ENCODE measurements at regions not wholly inside any gene's neighbourhood (a gene's known extent, or its start where the extent isn't known, plus 50 kb on each side); places are given as distances from the start of the nearest gene placed in this dataset.

DNA sequence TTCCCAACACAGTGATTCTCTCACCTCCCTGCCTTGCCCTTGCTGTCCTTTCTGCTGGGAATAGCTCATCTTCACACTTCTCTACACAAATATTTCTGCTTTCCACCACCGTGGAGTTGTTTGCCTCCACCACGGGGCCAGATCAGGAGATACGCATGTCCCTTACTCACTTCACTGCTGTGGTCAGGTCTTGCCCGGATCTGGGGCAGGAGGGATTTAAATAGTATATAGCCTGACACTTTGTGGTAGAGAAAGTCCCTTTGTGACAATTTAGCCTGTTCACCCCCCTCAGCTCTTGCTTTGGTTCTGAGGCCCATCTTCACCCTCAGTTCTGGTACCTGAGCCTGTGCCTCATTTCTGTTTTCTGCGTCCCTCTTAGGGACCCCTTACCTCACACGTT lies 92.6 kb upstream of the PREP start (continued):
- TF ChIP-seq, protein P1, sequence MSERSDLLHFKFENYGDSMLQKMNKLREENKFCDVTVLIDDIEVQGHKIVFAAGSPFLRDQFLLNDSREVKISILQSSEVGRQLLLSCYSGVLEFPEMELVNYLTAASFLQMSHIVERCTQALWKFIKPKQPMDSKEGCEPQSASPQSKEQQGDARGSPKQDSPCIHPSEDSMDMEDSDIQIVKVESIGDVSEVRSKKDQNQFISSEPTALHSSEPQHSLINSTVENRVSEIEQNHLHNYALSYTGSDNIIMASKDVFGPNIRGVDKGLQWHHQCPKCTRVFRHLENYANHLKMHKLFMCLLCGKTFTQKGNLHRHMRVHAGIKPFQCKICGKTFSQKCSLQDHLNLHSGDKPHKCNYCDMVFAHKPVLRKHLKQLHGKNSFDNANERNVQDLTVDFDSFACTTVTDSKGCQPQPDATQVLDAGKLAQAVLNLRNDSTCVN (tag by site-specific recombination; optimal IDR thresholded peaks at IDR 0.05), result no peak
- TF ChIP-seq, protein P2, sequence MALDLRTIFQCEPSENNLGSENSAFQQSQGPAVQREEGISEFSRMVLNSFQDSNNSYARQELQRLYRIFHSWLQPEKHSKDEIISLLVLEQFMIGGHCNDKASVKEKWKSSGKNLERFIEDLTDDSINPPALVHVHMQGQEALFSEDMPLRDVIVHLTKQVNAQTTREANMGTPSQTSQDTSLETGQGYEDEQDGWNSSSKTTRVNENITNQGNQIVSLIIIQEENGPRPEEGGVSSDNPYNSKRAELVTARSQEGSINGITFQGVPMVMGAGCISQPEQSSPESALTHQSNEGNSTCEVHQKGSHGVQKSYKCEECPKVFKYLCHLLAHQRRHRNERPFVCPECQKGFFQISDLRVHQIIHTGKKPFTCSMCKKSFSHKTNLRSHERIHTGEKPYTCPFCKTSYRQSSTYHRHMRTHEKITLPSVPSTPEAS (tag by site-specific recombination; IDR thresholded peaks at IDR 0.05), result no peak
- TF ChIP-seq, protein P3, sequence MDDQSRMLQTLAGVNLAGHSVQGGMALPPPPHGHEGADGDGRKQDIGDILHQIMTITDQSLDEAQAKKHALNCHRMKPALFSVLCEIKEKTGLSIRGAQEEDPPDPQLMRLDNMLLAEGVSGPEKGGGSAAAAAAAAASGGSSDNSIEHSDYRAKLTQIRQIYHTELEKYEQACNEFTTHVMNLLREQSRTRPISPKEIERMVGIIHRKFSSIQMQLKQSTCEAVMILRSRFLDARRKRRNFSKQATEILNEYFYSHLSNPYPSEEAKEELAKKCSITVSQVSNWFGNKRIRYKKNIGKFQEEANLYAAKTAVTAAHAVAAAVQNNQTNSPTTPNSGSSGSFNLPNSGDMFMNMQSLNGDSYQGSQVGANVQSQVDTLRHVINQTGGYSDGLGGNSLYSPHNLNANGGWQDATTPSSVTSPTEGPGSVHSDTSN (CRISPR knock-in tag; IDR thresholded peaks at IDR 0.05), result no peak
- TF ChIP-seq ZNF37A (tag by site-specific recombination; IDR thresholded peaks at IDR 0.05), result no peak
- TF ChIP-seq ZFP3 (tag by site-specific recombination; IDR thresholded peaks at IDR 0.05; ENCODE audit: low read depth), result no peak
- TF ChIP-seq ZNF404 (tag by site-specific recombination; IDR thresholded peaks at IDR 0.05), result no peak

DNA sequence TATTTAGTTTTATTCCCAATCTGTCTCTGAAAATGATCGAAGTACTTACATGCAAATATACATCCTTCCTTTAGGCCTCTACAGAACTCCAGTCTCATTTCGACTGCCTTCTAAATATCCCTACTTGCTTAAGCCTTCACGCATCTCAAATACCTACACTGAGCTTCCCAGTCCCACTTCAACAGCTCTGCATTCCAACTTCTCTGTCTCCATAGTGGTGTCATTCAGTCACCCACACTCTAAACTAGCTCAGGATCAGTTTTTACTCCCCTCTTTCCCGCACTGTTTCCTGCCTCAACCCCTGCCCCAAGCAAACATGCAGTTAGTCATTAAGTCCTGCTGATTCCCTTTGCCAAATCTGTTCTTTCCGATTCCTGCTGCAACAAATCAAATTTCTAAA lies 91.8 kb upstream of the PREP start:
- ChIA-PET POLR2A (no interaction called here), CTCF (interaction anchor here (2.4 kb wide), 1 partner anchor 63 kb away, joined by 11 read pairs; no protein-coding TSS in a partner anchor)
- H3K9me3 ChIP-seq (ENCODE audit: control insufficient read depth, insufficient read depth, low read depth, low read length), result no peaks in the 10 kb centered on the region
- H3K4me3 ChIP-seq (ENCODE audit: low read depth, low read length), result no peak overlapping the region
- H3K27ac ChIP-seq (ENCODE audit: extremely low read depth, low read depth, low read length), result no peak overlapping the region
- no peaks in the 10 kb centered on the region for H3K4me1 ChIP-seq (ENCODE audit: control insufficient read depth, insufficient read depth, low read length)
- no peaks in the 10 kb centered on the region for H3K36me3 ChIP-seq (ENCODE audit: control insufficient read depth in 2 of 2, insufficient read depth in 1 of 2, low read length in 2 of 2)
- no peak for TF ChIP-seq ZBTB48 (tag by site-specific recombination; IDR thresholded peaks at IDR 0.05)
- no peak for TF ChIP-seq MZF1 (tag by site-specific recombination; IDR thresholded peaks at IDR 0.05; ENCODE audit: borderline replicate concordance)
- no peak for TF ChIP-seq FEZF1 (tag by site-specific recombination; IDR thresholded peaks at IDR 0.05)
- TF ChIP-seq, protein P4, sequence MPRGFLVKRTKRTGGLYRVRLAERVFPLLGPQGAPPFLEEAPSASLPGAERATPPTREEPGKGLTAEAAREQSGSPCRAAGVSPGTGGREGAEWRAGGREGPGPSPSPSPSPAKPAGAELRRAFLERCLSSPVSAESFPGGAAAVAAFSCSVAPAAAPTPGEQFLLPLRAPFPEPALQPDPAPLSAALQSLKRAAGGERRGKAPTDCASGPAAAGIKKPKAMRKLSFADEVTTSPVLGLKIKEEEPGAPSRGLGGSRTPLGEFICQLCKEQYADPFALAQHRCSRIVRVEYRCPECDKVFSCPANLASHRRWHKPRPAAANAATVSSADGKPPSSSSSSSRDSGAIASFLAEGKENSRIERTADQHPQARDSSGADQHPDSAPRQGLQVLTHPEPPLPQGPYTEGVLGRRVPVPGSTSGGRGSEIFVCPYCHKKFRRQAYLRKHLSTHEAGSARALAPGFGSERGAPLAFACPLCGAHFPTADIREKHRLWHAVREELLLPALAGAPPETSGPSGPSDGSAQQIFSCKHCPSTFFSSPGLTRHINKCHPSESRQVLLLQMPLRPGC (tag by site-specific recombination; IDR thresholded peaks at IDR 0.05), result no peak
- no peak for TF ChIP-seq ZNF335 (tag by site-specific recombination; conservative IDR thresholded peaks at IDR 0.05)
- no peak for TF ChIP-seq ZNF514 (tag by site-specific recombination; IDR thresholded peaks at IDR 0.05)
- TF ChIP-seq ZNF473 (tag by site-specific recombination; IDR thresholded peaks at IDR 0.05), result no peak
- no peak for TF ChIP-seq ZBTB1 (tag by site-specific recombination; IDR thresholded peaks at IDR 0.05)
- TF ChIP-seq ZSCAN23 (tag by site-specific recombination; IDR thresholded peaks at IDR 0.05), result no peak
- TF ChIP-seq, protein P5, sequence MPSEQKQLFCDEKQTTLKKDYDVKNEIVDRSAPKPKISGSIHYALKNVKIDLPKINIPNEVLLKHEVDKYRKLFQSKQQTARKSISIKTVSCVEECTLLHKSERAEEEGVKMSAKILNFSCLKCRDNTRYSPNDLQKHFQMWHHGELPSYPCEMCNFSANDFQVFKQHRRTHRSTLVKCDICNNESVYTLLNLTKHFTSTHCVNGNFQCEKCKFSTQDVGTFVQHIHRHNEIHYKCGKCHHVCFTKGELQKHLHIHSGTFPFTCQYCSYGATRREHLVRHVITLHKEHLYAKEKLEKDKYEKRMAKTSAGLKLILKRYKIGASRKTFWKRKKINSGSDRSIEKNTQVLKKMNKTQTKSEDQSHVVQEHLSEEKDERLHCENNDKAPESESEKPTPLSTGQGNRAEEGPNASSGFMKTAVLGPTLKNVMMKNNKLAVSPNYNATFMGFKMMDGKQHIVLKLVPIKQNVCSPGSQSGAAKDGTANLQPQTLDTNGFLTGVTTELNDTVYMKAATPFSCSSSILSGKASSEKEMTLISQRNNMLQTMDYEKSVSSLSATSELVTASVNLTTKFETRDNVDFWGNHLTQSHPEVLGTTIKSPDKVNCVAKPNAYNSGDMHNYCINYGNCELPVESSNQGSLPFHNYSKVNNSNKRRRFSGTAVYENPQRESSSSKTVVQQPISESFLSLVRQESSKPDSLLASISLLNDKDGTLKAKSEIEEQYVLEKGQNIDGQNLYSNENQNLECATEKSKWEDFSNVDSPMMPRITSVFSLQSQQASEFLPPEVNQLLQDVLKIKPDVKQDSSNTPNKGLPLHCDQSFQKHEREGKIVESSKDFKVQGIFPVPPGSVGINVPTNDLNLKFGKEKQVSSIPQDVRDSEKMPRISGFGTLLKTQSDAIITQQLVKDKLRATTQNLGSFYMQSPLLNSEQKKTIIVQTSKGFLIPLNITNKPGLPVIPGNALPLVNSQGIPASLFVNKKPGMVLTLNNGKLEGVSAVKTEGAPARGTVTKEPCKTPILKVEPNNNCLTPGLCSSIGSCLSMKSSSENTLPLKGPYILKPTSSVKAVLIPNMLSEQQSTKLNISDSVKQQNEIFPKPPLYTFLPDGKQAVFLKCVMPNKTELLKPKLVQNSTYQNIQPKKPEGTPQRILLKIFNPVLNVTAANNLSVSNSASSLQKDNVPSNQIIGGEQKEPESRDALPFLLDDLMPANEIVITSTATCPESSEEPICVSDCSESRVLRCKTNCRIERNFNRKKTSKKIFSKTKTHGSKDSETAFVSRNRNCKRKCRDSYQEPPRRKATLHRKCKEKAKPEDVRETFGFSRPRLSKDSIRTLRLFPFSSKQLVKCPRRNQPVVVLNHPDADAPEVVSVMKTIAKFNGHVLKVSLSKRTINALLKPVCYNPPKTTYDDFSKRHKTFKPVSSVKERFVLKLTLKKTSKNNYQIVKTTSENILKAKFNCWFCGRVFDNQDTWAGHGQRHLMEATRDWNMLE (tag by site-specific recombination; conservative IDR thresholded peaks at IDR 0.05; ENCODE audit: low read depth), result no peak
- TF ChIP-seq ZNF239 (tag by site-specific recombination; IDR thresholded peaks at IDR 0.05), result no peak
- TF ChIP-seq, protein P6, sequence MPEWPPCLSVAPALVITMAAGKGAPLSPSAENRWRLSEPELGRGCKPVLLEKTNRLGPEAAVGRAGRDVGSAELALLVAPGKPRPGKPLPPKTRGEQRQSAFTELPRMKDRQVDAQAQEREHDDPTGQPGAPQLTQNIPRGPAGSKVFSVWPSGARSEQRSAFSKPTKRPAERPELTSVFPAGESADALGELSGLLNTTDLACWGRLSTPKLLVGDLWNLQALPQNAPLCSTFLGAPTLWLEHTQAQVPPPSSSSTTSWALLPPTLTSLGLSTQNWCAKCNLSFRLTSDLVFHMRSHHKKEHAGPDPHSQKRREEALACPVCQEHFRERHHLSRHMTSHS (tag by site-specific recombination; IDR thresholded peaks at IDR 0.05), result no peak
- TF ChIP-seq ZNF138 (tag by site-specific recombination; IDR thresholded peaks at IDR 0.05; ENCODE audit: borderline replicate concordance), result no peak
- TF ChIP-seq ZNF248 (tag by site-specific recombination; IDR thresholded peaks at IDR 0.05), result no peak
- TF ChIP-seq, protein P7, sequence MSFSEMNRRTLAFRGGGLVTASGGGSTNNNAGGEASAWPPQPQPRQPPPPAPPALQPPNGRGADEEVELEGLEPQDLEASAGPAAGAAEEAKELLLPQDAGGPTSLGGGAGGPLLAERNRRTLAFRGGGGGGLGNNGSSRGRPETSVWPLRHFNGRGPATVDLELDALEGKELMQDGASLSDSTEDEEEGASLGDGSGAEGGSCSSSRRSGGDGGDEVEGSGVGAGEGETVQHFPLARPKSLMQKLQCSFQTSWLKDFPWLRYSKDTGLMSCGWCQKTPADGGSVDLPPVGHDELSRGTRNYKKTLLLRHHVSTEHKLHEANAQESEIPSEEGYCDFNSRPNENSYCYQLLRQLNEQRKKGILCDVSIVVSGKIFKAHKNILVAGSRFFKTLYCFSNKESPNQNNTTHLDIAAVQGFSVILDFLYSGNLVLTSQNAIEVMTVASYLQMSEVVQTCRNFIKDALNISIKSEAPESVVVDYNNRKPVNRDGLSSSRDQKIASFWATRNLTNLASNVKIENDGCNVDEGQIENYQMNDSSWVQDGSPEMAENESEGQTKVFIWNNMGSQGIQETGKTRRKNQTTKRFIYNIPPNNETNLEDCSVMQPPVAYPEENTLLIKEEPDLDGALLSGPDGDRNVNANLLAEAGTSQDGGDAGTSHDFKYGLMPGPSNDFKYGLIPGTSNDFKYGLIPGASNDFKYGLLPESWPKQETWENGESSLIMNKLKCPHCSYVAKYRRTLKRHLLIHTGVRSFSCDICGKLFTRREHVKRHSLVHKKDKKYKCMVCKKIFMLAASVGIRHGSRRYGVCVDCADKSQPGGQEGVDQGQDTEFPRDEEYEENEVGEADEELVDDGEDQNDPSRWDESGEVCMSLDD (tag by site-specific recombination; IDR thresholded peaks at IDR 0.05), result no peak
- TF ChIP-seq ZNF701 (tag by site-specific recombination; IDR thresholded peaks at IDR 0.05), result no peak
- TF ChIP-seq ZFHX2 (tag by site-specific recombination; conservative IDR thresholded peaks at IDR 0.05), result no peak
- no peak for TF ChIP-seq ZNF791 (tag by site-specific recombination; IDR thresholded peaks at IDR 0.05)
- TF ChIP-seq ZNF37A (tag by site-specific recombination; IDR thresholded peaks at IDR 0.05), result no peak
